ENCODE measurements at regions not wholly inside any gene's neighbourhood (a gene's known extent, or its start where the extent isn't known, plus 50 kb on each side); places are given as distances from the start of the nearest gene placed in this dataset.

- H3K27ac ChIP-seq (ENCODE audit: low read length), result no peak overlapping the region
- H3K4me2 ChIP-seq (ENCODE audit: low read length), result no peak overlapping the region
- H3K79me2 ChIP-seq (replicated peaks; ENCODE audit: insufficient read depth, low read length), result no peaks in the 10 kb centered on the region
- TF ChIP-seq REST (IDR thresholded peaks at IDR 0.05; ENCODE audit: borderline replicate concordance) (no peak), RAD21 (conservative IDR thresholded peaks at IDR 0.05) (no peak), MXI1 (conservative IDR thresholded peaks at IDR 0.05; ENCODE audit: poor library complexity, severe bottlenecking) (no peak)
- H3K4me3 ChIP-seq (ENCODE audit: low read length), result no peak overlapping the region
- no peaks in the 10 kb centered on the region for H3K9me2 ChIP-seq (ENCODE audit: insufficient read depth, low read length)
- H3K9ac ChIP-seq (ENCODE audit: low read length), result no peak overlapping the region
- H3K9me3 ChIP-seq (ENCODE audit: low read length), result no peaks in the 10 kb centered on the region
- H3F3A ChIP-seq (ENCODE audit: insufficient read depth, low read length, poor library complexity, severe bottlenecking), result no peaks in the 10 kb centered on the region
- H2AFZ ChIP-seq (ENCODE audit: low read depth, low read length), result no peak overlapping the region
- H3K36me3 ChIP-seq (ENCODE audit: insufficient read depth, low read length), result no peaks in the 10 kb centered on the region
- no peaks in the 10 kb centered on the region for H4K20me1 ChIP-seq (ENCODE audit: insufficient read depth)
- no peaks in the 10 kb centered on the region for H3K27me3 ChIP-seq (ENCODE audit: insufficient read depth, low read depth, low read length)
These were observed 72.0 kb upstream of the MRPS9 start for GRCh38 chr2:104965900-104966299.

- H4K20me1 ChIP-seq (ENCODE audit: insufficient read depth), result no peaks in the 10 kb centered on the region
- no peaks in the 10 kb centered on the region for H3F3A ChIP-seq (ENCODE audit: insufficient read depth, low read length, poor library complexity, severe bottlenecking)
- no peak overlapping the region for H2AFZ ChIP-seq (ENCODE audit: low read depth, low read length)
- H3K36me3 ChIP-seq (ENCODE audit: insufficient read depth, low read length), result no peaks in the 10 kb centered on the region
- no peak overlapping the region for H3K4me2 ChIP-seq (ENCODE audit: low read length)
- no peak overlapping the region for H3K27ac ChIP-seq (ENCODE audit: low read length)
- no peaks in the 10 kb centered on the region for H3K27me3 ChIP-seq (ENCODE audit: insufficient read depth, low read depth, low read length)
- TF ChIP-seq TAF1 (IDR thresholded peaks at IDR 0.05; ENCODE audit: low read depth) (no peak), MXI1 (conservative IDR thresholded peaks at IDR 0.05; ENCODE audit: poor library complexity, severe bottlenecking) (no peak), REST (IDR thresholded peaks at IDR 0.05; ENCODE audit: borderline replicate concordance) (no peak), SMC3 (conservative IDR thresholded peaks at IDR 0.05; ENCODE audit: poor library complexity) (no peak), CTCF (IDR thresholded peaks at IDR 0.05; ENCODE audit: poor library complexity, severe bottlenecking) (no peak), RAD21 (conservative IDR thresholded peaks at IDR 0.05) (no peak), POLR2AphosphoS5 (IDR thresholded peaks at IDR 0.05) (no peak), EP300 (conservative IDR thresholded peaks at IDR 0.05; ENCODE audit: poor library complexity, severe bottlenecking) (no peak)
- no peaks in the 10 kb centered on the region for H3K9me2 ChIP-seq (ENCODE audit: insufficient read depth, low read length)
- no peaks in the 10 kb centered on the region for H3K9me3 ChIP-seq (ENCODE audit: low read length)
- H3K9ac ChIP-seq (ENCODE audit: low read length), result no peak overlapping the region
- no peak overlapping the region for H3K4me3 ChIP-seq (ENCODE audit: low read length)
- H3K79me2 ChIP-seq (replicated peaks; ENCODE audit: insufficient read depth, low read length), result no peaks in the 10 kb centered on the region
These were observed 68.3 kb upstream of the MRPS9 start for GRCh38 chr2:104969564-104969963.

Data from neural cell (in vitro differentiated cells).